Ectodermal cell (in vitro differentiated cells): ENCODE measurements at regions not wholly inside any gene's neighbourhood (a gene's known extent, or its start where the extent isn't known, plus 50 kb on each side); places are given as distances from the start of the nearest gene placed in this dataset.
A peak's percentile ranks its signal among the peaks of the same experiment; 100 is the strongest.
"Not testable (repeated sequence)": the region's sequence is repeated elsewhere in the genome, so short reads cannot be mapped to it uniquely, and the experiment has no call there.

Experiments used
- H3K27ac ChIP-seq: 2 replicates; pipeline ENCODE4 v1.7.0; 2013; ENCODE audit warnings: mild to moderate bottlenecking, low read depth, low read length; ENCODE audit not compliant: insufficient read depth, poor library complexity, severe bottlenecking
- H3K27me3 ChIP-seq: 2 replicates; pipeline ENCODE4 v1.7.0; 2013; ENCODE audit warnings: mild to moderate bottlenecking, low read length; ENCODE audit not compliant: insufficient read depth, control insufficient read depth, poor library complexity, severe bottlenecking
- H3K36me3 ChIP-seq: one replicate; pipeline ENCODE4 v1.7.0; 2013; ENCODE audit warnings: low read length; ENCODE audit not compliant: control insufficient read depth, insufficient read depth
- H3K4me1 ChIP-seq: one replicate; pipeline ENCODE4 v1.7.0; 2013; ENCODE audit warnings: low read length; ENCODE audit not compliant: control insufficient read depth, insufficient read depth
- H3K4me3 ChIP-seq: 2 replicates; pipeline ENCODE4 v1.7.0; 2013; ENCODE audit warnings: low read depth, low read length, control low read depth; ENCODE audit not compliant: insufficient read depth
- H3K9me3 ChIP-seq: 2 replicates; pipeline ENCODE4 v1.7.0; 2013; ENCODE audit warnings: mild to moderate bottlenecking, low read length, moderate library complexity; ENCODE audit not compliant: control insufficient read depth
- WGBS, 2 experiments: methylation state at CpG; one replicate each; pipeline ENCODE4 v1.1.7; 2013; ENCODE audit warnings: missing lambda C conversion rate in 2 of 2; 5-methylcytosine and 5-hydroxymethylcytosine counted together

DNA sequence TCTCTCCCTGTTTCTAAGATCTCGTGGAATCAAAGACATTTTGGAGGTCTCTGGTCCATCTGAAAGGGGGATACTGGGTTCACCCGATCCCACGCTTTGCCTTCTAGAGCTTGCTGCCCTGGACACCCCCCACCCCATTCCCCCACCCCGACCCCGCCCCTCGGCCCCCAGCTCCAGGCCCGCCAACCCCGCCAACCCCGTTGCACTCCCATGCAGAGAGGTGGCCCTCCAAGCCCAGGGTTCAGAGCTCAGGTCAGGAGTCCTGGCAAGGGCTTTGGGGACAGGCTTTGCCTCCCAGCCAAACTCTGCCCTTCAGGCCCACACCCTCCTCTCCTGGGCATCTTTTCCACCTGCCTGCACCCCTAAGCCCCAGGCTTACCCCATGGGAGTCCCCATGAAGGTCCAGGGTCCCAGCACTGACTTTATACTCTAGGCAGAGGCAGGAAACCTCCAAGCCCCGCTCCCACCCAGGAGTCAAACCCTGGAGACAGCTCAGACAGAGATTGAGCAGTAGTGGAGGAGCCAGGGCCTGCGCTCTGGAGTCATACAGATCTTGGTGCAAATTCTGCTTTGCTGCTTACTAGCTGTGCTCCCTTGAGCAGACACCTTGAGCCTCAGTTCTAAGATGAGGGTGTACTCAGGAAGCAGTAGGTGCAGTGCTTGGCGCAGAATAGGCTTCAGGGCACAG lies 155.9 kb downstream of the FOXD2 start:
- WGBS, 2 experiments, result 50 to 56% methylated on average over 9 to 10 of the region's 12 CpGs

GRCh38 chr1:47594627-47595026 lies 156.8 kb downstream of the FOXD2 start:
- 93 to 96% methylated on average over 4 of the region's 4 CpGs for WGBS, 2 experiments
- H3K9me3 ChIP-seq, result no peaks in the 10 kb centered on the region
- no peak overlapping the region for H3K27ac ChIP-seq
- H3K4me1 ChIP-seq, result peaks cover 4% of the 10 kb centered on the region
- no peaks in the 10 kb centered on the region for H3K36me3 ChIP-seq
- no peak overlapping the region for H3K4me3 ChIP-seq
- H3K27me3 ChIP-seq, result peaks cover 38% of the 10 kb centered on the region

More for the DNA sequence above, 155.9 kb downstream of the FOXD2 start:
- peaks cover 4% of the 10 kb centered on the region for H3K4me1 ChIP-seq
- no peaks in the 10 kb centered on the region for H3K9me3 ChIP-seq
- H3K36me3 ChIP-seq, result no peaks in the 10 kb centered on the region
- H3K4me3 ChIP-seq, result peak overlapping the region; percentile 34
- H3K27me3 ChIP-seq, result peaks cover 40% of the 10 kb centered on the region
- no peak overlapping the region for H3K27ac ChIP-seq

GRCh38 chr1:47596328-47596727 lies 158.5 kb downstream of the FOXD2 start:
- Histone ChIP-seq H3K4me3 (no peak overlapping the region), H3K4me1 (peaks cover 4% of the 10 kb centered on the region), H3K36me3 (no peaks in the 10 kb centered on the region), H3K27me3 (peaks cover 38% of the 10 kb centered on the region), H3K27ac (no peak overlapping the region), H3K9me3 (no peaks in the 10 kb centered on the region)
- 94 to 96% methylated on average over 3 of the region's 3 CpGs for WGBS, 2 experiments

DNA sequence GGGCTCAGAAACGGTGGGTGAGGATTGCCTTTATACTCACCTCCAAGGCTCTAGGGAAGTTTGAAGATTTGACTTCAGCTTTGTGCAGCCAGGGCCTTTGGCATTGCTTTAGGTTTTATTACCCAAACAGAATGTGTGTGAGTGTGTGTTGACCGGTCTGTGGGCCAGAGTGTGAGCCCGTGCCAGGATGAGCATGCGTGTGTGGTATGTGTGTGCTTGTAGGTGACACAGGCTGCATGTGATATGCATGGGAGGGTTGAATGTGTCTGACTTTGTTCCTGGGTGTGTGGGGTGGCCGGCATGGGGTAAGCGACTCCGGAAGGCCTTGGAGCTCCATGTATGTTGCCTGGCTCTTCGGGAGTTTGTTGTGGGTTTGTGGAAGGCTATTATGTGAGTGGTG lies 160.5 kb downstream of the FOXD2 start:
- H3K27me3 ChIP-seq, result peaks cover 19% of the 10 kb centered on the region
- WGBS, 2 experiments, result 85% methylated on average over 8 of the region's 8 CpGs
- no peak overlapping the region for H3K27ac ChIP-seq
- no peak overlapping the region for H3K4me3 ChIP-seq
- H3K4me1 ChIP-seq, result no peaks in the 10 kb centered on the region
- H3K9me3 ChIP-seq, result no peaks in the 10 kb centered on the region
- H3K36me3 ChIP-seq, result no peaks in the 10 kb centered on the region

DNA sequence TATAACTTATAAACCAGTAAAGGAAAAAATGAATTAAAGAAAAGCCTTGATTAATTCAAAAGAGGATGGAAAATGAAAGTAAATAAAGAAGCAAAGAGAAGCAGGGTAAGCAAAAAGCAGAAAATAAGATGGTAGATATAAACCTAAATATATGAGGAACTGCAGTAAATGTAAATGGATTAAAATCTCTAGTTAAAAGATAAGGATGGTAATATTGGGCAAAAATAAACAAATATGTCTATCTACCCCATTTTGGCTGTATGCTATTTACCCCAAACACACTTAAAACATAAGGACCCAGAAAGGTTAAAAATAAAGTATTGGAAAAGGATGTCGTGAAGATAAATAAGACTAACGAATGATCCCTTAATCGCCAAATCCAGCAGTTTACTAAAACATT lies 161.9 kb downstream of the FOXD2 start:
- H3K4me3 ChIP-seq, result no peak overlapping the region
- peaks cover 4% of the 10 kb centered on the region for H3K27me3 ChIP-seq
- H3K9me3 ChIP-seq, result no peaks in the 10 kb centered on the region
- H3K27ac ChIP-seq, result no peak overlapping the region
- no peaks in the 10 kb centered on the region for H3K36me3 ChIP-seq
- 80 to 100% methylated on average over 2 to 3 of the region's 3 CpGs for WGBS, 2 experiments
- H3K4me1 ChIP-seq, result no peaks in the 10 kb centered on the region

- WGBS, 2 experiments, result 93 to 94% methylated on average over 11 of the region's 11 CpGs
- not testable (repeated sequence) for H3K36me3 ChIP-seq, H3K4me1 ChIP-seq
Measured at GRCh38 chr1:47602491-47602890, 164.6 kb downstream of the FOXD2 start.

GRCh38 chr1:47604869-47605268 lies 167.0 kb downstream of the FOXD2 start:
- WGBS, 2 experiments, result no CpG with 5 or more reads among the region's 1 CpG
- H3K27ac ChIP-seq, H3K9me3 ChIP-seq, H3K4me1 ChIP-seq, H3K36me3 ChIP-seq, H3K27me3 ChIP-seq, H3K4me3 ChIP-seq: not testable (repeated sequence)

More at GRCh38 chr1:47602491-47602890, 164.6 kb downstream of the FOXD2 start:
- H3K27me3 ChIP-seq, H3K4me3 ChIP-seq, H3K9me3 ChIP-seq, H3K27ac ChIP-seq: not testable (repeated sequence)

GRCh38 chr1:47608296-47608875 lies 170.5 kb downstream of the FOXD2 start:
- Histone ChIP-seq H3K27ac (no peak overlapping the region), H3K4me1 (no peaks in the 10 kb centered on the region), H3K27me3 (no peaks in the 10 kb centered on the region), H3K36me3 (no peaks in the 10 kb centered on the region), H3K4me3 (no peak overlapping the region), H3K9me3 (no peaks in the 10 kb centered on the region)
- 92 to 95% methylated on average over 7 of the region's 7 CpGs for WGBS, 2 experiments

DNA sequence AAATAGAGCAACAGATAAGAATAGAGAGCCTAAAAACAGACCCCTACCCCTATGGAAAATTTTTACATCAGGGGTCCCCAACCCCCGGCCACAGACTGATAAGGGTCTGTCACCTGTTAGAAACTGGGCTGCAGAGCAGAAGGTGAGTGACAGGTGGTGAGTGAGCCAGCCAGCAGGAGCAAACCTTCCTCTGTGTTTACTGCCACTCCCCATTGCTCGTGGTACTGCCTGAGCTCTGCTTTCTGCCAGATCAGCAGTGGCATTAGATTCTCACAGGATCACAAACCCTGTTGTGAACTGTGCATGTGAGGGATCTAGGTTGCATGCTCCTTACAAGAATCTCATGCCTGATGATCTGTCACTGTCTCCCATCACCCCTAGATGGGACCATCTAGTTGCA lies 174.1 kb downstream of the FOXD2 start:
- no peak overlapping the region for H3K27ac ChIP-seq
- no peak overlapping the region for H3K4me3 ChIP-seq
- H3K4me1 ChIP-seq, result no peaks in the 10 kb centered on the region
- H3K36me3 ChIP-seq, result no peaks in the 10 kb centered on the region
- no peaks in the 10 kb centered on the region for H3K27me3 ChIP-seq
- no peaks in the 10 kb centered on the region for H3K9me3 ChIP-seq
- 70 to 72% methylated on average over 2 of the region's 2 CpGs for WGBS, 2 experiments

- Histone ChIP-seq H3K4me1 (no peaks in the 10 kb centered on the region), H3K27ac (no peak overlapping the region)
- 100% methylated on average over 1 of the region's 1 CpG; no CpG with 5 or more reads in 1 of the 2 experiments for WGBS, 2 experiments
Measured at GRCh38 chr1:47612819-47613218, 175.0 kb downstream of the FOXD2 start.

More at GRCh38 chr1:47612819-47613218, 175.0 kb downstream of the FOXD2 start:
- Histone ChIP-seq H3K4me3 (no peak overlapping the region), H3K9me3 (no peaks in the 10 kb centered on the region), H3K27me3 (no peaks in the 10 kb centered on the region), H3K36me3 (no peaks in the 10 kb centered on the region)
